ENCODE measurements at regions not wholly inside any gene's neighbourhood (a gene's known extent, or its start where the extent isn't known, plus 50 kb on each side); places are given as distances from the start of the nearest gene placed in this dataset.

DNA sequence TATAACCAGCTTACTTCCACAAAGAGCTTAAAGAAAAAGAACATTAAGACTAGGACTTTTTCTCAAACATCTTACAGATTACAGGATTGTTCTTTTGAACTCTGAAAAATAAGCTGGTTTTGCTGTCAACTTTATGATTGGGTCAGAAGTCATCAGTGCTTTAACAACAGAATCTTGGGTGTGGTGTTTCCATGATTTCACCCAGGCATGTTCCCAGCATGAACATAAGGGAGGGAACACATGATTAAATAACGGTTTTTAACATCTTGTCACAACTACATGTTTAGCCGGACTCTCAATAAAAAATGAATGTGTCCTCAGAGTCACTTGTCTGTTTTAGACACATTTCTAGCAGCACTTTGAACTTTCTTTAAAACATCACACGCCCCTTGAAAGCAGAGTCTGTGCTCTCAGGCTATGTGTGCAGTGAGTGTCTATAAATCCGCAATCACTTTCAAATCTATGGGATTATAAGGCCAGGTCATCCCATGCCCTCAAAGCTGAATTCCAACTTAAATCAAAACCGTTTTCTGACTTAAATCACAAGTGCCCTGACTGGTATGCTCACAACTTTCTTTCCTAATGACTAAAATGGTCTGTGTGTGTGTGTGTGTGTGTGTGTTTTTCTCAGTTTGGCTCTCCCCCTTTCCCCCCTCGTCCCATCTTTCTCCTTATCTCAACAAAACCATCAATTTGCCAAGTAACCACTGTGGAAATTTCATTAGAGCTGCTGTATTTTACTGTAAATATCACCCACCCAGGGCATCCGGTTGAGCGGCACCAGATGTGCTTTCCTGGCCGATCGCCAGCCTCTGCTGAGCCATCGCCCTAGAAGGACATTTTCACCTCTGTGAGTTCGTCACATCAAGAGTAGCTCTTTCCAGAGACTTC lies 216.8 kb upstream of the DTNBP1 start:
- peak; percentile 5 to 31 for DNase-seq (ENCODE audit: low read depth in 1 of 2, low spot score in 1 of 2)

DNA sequence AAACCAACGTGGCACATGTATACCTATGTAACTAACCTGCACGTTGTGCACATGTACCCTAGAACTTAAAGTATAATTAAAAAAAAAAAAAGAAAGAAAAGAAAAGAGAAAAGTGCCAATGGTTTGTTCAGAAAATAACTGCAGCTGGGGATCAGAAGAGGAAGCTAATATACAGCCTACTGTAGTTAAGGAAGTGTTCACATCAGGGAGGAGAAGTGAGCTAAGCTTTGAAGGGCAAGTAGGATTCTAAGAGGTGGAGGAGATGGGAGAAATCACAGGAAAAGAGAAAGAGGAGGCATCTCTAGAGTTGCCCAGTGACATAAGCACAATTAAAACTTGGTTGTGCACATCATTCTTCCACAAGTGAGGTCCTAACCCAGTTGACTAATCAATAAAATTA lies 214.4 kb upstream of the DTNBP1 start:
- no peak for DNase-seq (ENCODE audit: low read depth in 1 of 2, low spot score in 1 of 2)

- no peak for DNase-seq (ENCODE audit: low read depth in 1 of 2, low spot score in 1 of 2)
Measured at GRCh38 chr6:15876406-15876805, 213.6 kb upstream of the DTNBP1 start.

DNA sequence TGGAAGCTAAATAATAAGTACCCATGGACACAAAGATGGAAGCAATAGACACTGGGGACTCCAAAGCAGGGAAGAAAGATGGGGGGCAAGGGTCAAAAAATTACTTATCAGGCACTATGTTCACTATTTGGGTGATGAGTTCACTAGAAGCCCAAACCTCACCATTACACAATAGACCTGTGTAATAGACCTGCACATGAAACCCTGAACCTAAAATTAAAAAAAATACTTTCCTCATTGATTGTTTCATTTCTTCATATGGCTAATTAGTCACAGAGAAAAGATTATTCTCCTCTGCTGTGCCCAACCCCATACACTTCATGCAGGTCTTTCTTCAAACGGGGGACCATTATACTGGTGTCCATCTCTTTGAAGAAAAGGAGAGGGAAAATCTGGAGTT lies 213.0 kb upstream of the DTNBP1 start:
- DNase-seq (ENCODE audit: low read depth in 1 of 2, low spot score in 1 of 2), result no peak

DNA sequence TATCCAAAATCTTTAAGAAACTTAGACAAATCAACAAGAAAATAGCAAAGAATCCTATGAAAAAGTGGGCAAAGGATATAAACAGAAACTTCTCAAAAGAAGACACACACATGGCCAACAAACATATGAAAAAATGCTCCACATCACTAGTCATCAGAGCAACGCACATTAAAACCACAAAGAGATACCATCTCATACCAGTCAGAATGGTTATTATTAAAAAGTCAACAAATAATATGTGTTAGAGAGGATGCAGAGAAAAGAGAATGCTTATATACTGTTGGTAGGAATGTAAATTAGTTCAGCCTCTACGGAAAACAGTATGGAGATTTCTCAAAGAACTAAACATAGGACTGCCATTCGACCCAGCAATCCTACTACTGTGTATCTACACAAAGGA lies 212.0 kb upstream of the DTNBP1 start:
- DNase-seq (ENCODE audit: low read depth in 1 of 2, low spot score in 1 of 2), result no peak

- DNase-seq (ENCODE audit: low read depth in 1 of 2, low spot score in 1 of 2), result no peak
Measured at GRCh38 chr6:15874326-15874725, 211.5 kb upstream of the DTNBP1 start.

GRCh38 chr6:15872241-15873103 lies 209.6 kb upstream of the DTNBP1 start:
- no peak for DNase-seq (ENCODE audit: low read depth in 1 of 2, low spot score in 1 of 2)

- DNase-seq (ENCODE audit: low read depth in 1 of 2, low spot score in 1 of 2), result no peak
Measured at GRCh38 chr6:15871276-15871675, 208.4 kb upstream of the DTNBP1 start.

- no peak for DNase-seq (ENCODE audit: low read depth in 1 of 2, low spot score in 1 of 2)
Measured at GRCh38 chr6:15870333-15871043, 207.7 kb upstream of the DTNBP1 start.

- DNase-seq (ENCODE audit: low read depth in 1 of 2, low spot score in 1 of 2), result no peak
Measured at GRCh38 chr6:15864708-15865062, 201.9 kb upstream of the DTNBP1 start.

- no peak for DNase-seq (ENCODE audit: low read depth in 1 of 2, low spot score in 1 of 2)
Measured at GRCh38 chr6:15864038-15864707, 201.3 kb upstream of the DTNBP1 start.

- DNase-seq (ENCODE audit: low read depth in 1 of 2, low spot score in 1 of 2), result no peak
Measured at GRCh38 chr6:15862810-15863209, 200.0 kb upstream of the DTNBP1 start.

DNA sequence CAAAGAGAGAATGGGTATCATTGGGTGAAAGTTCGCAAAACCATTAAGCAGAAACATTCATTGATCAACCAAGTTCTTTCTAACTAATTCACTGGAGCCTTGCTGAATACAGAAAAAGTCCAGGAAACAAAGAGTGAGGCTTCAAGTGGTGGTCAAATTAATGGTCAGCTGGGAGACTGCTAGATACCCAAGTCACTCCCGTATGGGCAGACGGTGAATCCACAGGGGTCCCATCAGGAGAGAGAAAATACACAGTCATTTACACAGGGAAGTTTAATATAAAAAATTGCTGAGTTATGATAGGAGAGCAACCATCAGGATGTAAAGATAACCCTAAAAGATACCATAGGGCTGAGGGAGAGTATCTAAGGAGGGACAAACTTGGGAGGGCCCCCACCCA lies 198.7 kb upstream of the DTNBP1 start:
- no peak for DNase-seq (ENCODE audit: low read depth in 1 of 2, low spot score in 1 of 2)

GRCh38 chr6:15854826-15855710 lies 192.2 kb upstream of the DTNBP1 start:
- DNase-seq (ENCODE audit: low read depth in 1 of 2, low spot score in 1 of 2), result no peak

- DNase-seq (ENCODE audit: low read depth in 1 of 2, low spot score in 1 of 2), result no peak
Measured at GRCh38 chr6:15854378-15854777, 191.6 kb upstream of the DTNBP1 start.

DNA sequence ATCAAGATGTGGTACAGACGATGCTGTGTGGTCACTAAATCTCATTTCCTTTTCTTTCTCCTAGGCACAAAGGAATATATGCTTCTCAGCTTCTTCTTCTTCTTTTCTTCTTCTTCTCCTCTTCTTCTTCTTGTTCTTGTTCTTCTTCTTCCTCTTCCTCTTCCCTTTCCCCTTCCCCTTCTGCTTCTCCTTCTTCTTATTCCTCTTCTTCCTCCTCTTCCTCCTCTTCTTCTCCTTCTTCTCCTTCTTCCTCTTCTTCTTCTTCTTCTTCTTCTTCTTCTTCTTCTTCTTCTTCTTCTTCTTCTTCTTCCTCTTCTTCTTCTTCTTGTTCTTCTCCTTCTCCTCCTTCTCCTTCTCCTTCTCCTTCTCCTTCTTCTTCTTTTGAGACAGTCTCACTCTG lies 190.4 kb upstream of the DTNBP1 start:
- DNase-seq (ENCODE audit: low read depth in 1 of 2, low spot score in 1 of 2), result no peak

GRCh38 chr6:15852289-15852688 lies 189.5 kb upstream of the DTNBP1 start:
- no peak for DNase-seq (ENCODE audit: low read depth in 1 of 2, low spot score in 1 of 2)

DNA sequence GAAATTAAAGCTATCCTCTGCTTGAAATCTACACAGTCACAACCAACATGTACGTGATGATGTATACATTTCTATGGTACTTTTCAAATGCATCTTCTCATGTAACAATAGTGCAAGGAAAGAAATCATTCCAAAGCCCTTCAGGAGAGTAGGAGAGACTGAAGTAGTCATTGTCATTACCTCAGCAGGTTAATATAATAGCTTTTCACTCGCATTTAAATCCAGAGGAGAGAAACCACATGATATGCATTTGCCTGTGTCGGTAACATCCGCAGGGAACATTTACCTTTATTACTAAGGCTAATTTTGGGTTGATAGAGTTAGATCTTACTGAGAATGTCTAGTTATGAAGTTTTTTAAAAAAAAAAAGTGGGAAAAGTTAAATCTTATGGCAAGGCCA lies 186.6 kb upstream of the DTNBP1 start:
- no peak for DNase-seq (ENCODE audit: low read depth in 1 of 2, low spot score in 1 of 2)

- no peak for DNase-seq (ENCODE audit: low read depth in 1 of 2, low spot score in 1 of 2)
Measured at GRCh38 chr6:15845492-15845891, 182.7 kb upstream of the DTNBP1 start.

- DNase-seq (ENCODE audit: low read depth in 1 of 2, low spot score in 1 of 2), result no peak
Measured at GRCh38 chr6:15843764-15844163, 180.9 kb upstream of the DTNBP1 start.
